Mesothelial cell of epicardium (in vitro differentiated cells): ENCODE measurements at regions not wholly inside any gene's neighbourhood (a gene's known extent, or its start where the extent isn't known, plus 50 kb on each side); places are given as distances from the start of the nearest gene placed in this dataset.

Source experiments
- DNase-seq, 2 experiments: peaks; one replicate each; pipeline ENCODE4 v3.0.0; 2021; ENCODE audit warnings: low spot score in 2 of 2; ENCODE audit not compliant: unreplicated experiment in 2 of 2
- H3K27ac Mint-ChIP-seq: 2 replicates; pipeline ENCODE4 v1.8.0; 2021; ENCODE audit warnings: mixed read lengths
- H3K27me3 Mint-ChIP-seq: 2 replicates; pipeline ENCODE4 v1.8.0; 2021; ENCODE audit warnings: low read depth, mixed read lengths
- H3K36me3 Mint-ChIP-seq: 2 replicates; pipeline ENCODE4 v1.8.0; 2021; ENCODE audit warnings: mixed read lengths
- H3K4me1 Mint-ChIP-seq: 2 replicates; pipeline ENCODE4 v1.8.0; 2021; ENCODE audit warnings: mixed read lengths
- H3K4me3 Mint-ChIP-seq: 2 replicates; pipeline ENCODE4 v1.8.0; 2021; ENCODE audit warnings: mild to moderate bottlenecking, moderate library complexity, mixed read lengths
- H3K9me3 Mint-ChIP-seq: 2 replicates; pipeline ENCODE4 v1.8.0; 2021; ENCODE audit warnings: mixed read lengths
- TF ChIP-seq, protein P1 (sequence below): fragments of 200-600 bp; sonication (generic); IDR thresholded peaks from one replicate; pipeline ENCODE4 v1.5.0; 2021; ENCODE audit warnings: antibody characterized with exemption; ENCODE audit not compliant: unreplicated experiment

DNA sequence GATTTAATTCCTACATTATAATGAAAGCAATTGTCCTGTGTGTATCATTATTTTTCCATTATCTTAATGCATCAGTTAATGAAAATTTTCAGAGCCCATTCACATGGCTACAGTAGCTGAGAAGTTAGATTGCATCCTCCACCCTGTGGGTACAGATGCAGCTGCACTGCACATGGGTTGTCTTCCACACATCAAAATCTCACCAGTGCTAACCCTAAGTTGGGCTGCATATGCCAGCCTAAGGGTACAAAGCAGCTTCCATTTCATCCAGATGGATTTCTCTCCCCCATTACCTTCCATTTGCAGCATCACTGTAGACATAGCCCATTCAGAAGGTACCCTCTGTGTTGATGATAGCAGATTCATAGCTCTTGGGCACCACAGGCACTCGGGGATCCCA lies 74.7 kb upstream of the WDR11 start:
- no peaks in the 10 kb centered on the region for H3K4me1 Mint-ChIP-seq

DNA sequence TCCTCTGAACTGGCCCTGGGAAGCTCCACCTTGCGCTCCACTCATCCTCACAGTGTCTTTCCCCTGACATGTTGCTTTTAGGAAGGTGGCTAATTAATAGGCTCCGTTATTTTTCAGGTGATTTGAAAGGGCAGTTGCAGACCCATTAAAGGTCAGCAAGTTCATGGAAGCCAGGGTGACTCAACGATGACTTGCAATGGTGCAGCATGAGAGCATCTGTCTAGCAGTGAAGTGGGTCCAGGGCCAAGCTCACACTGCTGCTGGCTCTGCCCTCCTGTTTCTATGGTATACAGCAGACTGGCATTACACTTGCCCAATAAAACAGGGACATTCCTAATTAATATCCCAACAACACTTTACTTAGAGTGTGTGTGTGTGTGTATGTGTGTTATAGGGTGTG lies 68.8 kb upstream of the WDR11 start:
- TF ChIP-seq, protein P1, sequence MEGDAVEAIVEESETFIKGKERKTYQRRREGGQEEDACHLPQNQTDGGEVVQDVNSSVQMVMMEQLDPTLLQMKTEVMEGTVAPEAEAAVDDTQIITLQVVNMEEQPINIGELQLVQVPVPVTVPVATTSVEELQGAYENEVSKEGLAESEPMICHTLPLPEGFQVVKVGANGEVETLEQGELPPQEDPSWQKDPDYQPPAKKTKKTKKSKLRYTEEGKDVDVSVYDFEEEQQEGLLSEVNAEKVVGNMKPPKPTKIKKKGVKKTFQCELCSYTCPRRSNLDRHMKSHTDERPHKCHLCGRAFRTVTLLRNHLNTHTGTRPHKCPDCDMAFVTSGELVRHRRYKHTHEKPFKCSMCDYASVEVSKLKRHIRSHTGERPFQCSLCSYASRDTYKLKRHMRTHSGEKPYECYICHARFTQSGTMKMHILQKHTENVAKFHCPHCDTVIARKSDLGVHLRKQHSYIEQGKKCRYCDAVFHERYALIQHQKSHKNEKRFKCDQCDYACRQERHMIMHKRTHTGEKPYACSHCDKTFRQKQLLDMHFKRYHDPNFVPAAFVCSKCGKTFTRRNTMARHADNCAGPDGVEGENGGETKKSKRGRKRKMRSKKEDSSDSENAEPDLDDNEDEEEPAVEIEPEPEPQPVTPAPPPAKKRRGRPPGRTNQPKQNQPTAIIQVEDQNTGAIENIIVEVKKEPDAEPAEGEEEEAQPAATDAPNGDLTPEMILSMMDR = no peak
- no peaks in the 10 kb centered on the region for H3K36me3 Mint-ChIP-seq
- H3K27ac Mint-ChIP-seq = no peak overlapping the region

More for the DNA sequence above, 74.7 kb upstream of the WDR11 start:
- Mint-ChIP-seq H3K27me3 (peaks cover 79% of the 10 kb centered on the region), H3K4me3 (no peak overlapping the region), H3K27ac (no peak overlapping the region), H3K9me3 (no peaks in the 10 kb centered on the region), H3K36me3 (no peaks in the 10 kb centered on the region)
- DNase-seq = no peak
- TF ChIP-seq, protein P1 = no peak

DNA sequence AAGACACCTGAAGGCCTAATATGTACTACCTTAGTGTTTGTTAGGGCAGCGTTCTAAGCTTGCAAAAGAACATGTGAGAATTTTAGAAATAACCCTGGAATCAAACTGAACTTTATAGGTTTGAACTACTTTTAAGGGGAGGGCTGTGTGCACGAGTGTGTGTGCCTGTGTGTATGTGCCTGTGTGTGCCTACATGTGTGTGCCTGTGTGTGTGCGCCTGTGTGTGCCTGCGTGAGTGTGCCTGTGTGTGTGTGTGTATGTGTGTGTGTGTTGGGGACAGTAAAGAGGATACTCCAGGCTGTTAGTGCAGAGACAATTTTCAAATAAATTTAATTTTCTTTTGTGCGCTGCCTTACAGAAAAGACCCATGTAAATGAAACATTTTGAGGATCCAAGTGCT lies 68.1 kb upstream of the WDR11 start:
- DNase-seq = no peak
- Mint-ChIP-seq H3K36me3 (no peaks in the 10 kb centered on the region), H3K27ac (no peak overlapping the region), H3K27me3 (peaks cover 64% of the 10 kb centered on the region), H3K4me3 (no peak overlapping the region), H3K9me3 (peaks cover 5% of the 10 kb centered on the region), H3K4me1 (no peaks in the 10 kb centered on the region)
- TF ChIP-seq, protein P1 = no peak

More for the DNA sequence above, 68.8 kb upstream of the WDR11 start:
- DNase-seq = no peak
- Mint-ChIP-seq H3K27me3 (peaks cover 71% of the 10 kb centered on the region), H3K4me3 (no peak overlapping the region), H3K9me3 (peaks cover 5% of the 10 kb centered on the region), H3K4me1 (no peaks in the 10 kb centered on the region)

DNA sequence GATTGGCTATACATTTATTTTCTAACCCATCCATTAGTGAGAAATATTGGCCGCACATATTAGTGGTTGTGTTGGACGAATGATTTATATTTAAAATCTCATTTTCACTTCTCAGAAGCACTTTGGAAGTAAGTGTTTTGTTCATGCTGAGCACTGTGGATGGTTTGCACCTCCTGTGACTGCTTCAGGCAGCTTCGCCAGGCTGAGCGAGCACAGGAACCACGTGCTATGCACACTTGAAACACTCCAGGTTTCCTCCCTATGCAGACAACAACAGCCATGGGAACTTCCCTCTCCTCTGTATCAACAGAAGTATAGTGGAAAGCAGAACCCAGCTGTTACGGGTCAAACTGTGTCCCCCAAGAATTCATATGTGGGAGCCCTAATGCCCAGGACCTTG lies 67.3 kb upstream of the WDR11 start:
- TF ChIP-seq, protein P1 = no peak
- H3K4me1 Mint-ChIP-seq = no peaks in the 10 kb centered on the region
- no peak for DNase-seq
- no peaks in the 10 kb centered on the region for H3K36me3 Mint-ChIP-seq
- no peak overlapping the region for H3K4me3 Mint-ChIP-seq
- H3K27me3 Mint-ChIP-seq = peaks cover 57% of the 10 kb centered on the region
- H3K27ac Mint-ChIP-seq = no peak overlapping the region
- H3K9me3 Mint-ChIP-seq = peaks cover 5% of the 10 kb centered on the region

DNA sequence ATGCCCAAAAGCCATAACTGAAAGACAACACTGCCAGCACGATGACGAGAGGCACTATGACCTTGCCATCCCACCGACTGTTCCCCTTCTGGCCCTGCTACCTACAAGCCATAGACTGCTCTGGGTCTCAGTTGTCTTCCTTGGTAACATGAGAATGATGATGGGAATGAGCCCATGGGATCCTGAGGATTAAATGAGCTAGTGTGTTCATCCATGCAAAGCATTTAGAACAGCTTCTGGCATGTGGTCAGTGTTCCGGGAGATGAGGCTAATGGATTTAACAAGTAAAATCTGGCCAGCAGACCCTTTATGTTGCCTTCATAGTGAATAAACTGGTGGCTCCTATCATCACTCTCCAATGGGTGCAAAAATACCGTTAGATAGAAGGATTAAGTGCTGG lies 62.4 kb upstream of the WDR11 start:
- Mint-ChIP-seq H3K4me3 (no peak overlapping the region), H3K27me3 (peaks cover 26% of the 10 kb centered on the region), H3K9me3 (peaks cover 5% of the 10 kb centered on the region), H3K36me3 (no peaks in the 10 kb centered on the region), H3K4me1 (no peaks in the 10 kb centered on the region), H3K27ac (no peak overlapping the region)
- TF ChIP-seq, protein P1 = no peak
- DNase-seq = no peak
